Astrocyte of the spinal cord (primary cell): ENCODE measurements at regions not wholly inside any gene's neighbourhood (a gene's known extent, or its start where the extent isn't known, plus 50 kb on each side); places are given as distances from the start of the nearest gene placed in this dataset.

Experiments
- DNase-seq: peaks from one replicate; pipeline ENCODE4 v3.0.0; 2011; ENCODE audit warnings: low read depth, low spot score
- H3K4me3 ChIP-seq: 2 replicates; pipeline ENCODE4 v1.5.1; 2011; ENCODE audit warnings: low read depth, mild to moderate bottlenecking, low read length, moderate library complexity
- in situ Hi-C: cut with HindIII; loops from 2 replicates; pipeline ENCODE4 v1.10.0; 2017; ENCODE audit warnings: low sequenced_read_pairs
- TF ChIP-seq, protein P1 (sequence below): IDR thresholded peaks from 2 replicates; pipeline ENCODE4 v1.5.1; 2012; ENCODE audit warnings: low read depth, mild to moderate bottlenecking, low read length, inconsistent platforms

DNA sequence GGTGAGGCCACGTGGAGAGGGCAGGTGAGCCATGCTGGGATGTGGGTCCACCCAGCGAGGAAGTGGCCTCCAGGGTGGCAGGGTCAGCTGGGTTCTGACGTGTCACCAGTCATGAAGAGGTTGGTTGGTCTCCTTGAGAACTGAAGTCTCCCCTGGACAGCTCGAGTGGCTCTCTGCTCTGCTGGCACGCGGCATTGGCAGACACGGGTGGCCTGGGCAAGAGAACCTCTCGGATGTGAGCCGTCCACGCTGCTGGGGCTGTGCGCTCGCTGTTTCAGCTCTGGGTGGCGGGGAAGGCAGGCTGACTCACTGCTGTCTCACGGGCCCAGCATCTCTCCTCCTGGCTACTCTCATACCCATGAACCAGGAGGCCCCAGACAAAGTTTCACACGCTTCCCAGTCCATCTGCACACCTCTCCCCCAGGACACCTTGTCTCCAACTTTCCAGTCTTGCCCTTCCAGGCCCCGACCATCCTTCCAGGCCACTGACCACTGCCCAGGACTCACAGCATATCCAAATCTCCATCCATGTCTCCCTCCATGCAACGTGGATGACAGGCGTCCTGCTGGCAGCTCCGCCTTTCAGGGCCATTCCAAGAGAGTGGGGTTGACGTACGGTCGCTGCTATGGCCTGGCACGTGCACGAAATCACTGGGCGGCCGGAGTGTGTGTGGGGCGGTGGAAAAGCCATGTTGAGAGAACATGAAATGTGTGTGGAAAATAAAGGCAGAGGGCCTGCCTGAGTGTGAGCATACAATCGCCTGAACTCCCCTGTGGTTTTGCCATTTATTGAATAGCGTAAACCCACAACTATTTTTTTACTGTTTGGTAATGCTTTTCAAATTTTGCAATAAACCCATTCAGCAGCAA, 145.0 kb upstream of the COL5A1 start:
- in situ Hi-C loops: no loop called here
- H3K4me3 ChIP-seq: no peak overlapping the region
- peak; percentile 66 for DNase-seq
- TF ChIP-seq, protein P1, sequence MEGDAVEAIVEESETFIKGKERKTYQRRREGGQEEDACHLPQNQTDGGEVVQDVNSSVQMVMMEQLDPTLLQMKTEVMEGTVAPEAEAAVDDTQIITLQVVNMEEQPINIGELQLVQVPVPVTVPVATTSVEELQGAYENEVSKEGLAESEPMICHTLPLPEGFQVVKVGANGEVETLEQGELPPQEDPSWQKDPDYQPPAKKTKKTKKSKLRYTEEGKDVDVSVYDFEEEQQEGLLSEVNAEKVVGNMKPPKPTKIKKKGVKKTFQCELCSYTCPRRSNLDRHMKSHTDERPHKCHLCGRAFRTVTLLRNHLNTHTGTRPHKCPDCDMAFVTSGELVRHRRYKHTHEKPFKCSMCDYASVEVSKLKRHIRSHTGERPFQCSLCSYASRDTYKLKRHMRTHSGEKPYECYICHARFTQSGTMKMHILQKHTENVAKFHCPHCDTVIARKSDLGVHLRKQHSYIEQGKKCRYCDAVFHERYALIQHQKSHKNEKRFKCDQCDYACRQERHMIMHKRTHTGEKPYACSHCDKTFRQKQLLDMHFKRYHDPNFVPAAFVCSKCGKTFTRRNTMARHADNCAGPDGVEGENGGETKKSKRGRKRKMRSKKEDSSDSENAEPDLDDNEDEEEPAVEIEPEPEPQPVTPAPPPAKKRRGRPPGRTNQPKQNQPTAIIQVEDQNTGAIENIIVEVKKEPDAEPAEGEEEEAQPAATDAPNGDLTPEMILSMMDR: no peak

GRCh38 chr9:134497283-134497860, 144.2 kb upstream of the COL5A1 start:
- no peak for DNase-seq
- in situ Hi-C loops: no loop called here
- TF ChIP-seq, protein P1: no peak
- H3K4me3 ChIP-seq: no peak overlapping the region

DNA sequence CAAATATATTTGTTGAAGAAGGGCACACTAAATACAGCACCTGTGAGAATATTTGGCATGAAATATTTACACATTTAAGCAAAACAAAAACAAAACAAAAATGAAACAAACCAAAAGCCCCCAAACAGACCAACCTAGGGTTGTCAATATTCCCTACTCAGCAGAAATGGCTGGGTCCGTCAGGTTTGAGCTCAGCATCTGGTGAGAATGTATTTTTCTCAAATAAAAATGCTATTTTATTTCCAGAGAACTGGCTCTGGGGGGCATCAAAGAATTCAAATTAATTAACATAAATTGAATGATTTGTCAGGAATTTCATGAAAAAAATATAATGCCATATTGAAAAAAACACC, 142.8 kb upstream of the COL5A1 start:
- H3K4me3 ChIP-seq: no peak overlapping the region
- no peak for DNase-seq
- in situ Hi-C loops: no loop called here
- TF ChIP-seq, protein P1: no peak

DNA sequence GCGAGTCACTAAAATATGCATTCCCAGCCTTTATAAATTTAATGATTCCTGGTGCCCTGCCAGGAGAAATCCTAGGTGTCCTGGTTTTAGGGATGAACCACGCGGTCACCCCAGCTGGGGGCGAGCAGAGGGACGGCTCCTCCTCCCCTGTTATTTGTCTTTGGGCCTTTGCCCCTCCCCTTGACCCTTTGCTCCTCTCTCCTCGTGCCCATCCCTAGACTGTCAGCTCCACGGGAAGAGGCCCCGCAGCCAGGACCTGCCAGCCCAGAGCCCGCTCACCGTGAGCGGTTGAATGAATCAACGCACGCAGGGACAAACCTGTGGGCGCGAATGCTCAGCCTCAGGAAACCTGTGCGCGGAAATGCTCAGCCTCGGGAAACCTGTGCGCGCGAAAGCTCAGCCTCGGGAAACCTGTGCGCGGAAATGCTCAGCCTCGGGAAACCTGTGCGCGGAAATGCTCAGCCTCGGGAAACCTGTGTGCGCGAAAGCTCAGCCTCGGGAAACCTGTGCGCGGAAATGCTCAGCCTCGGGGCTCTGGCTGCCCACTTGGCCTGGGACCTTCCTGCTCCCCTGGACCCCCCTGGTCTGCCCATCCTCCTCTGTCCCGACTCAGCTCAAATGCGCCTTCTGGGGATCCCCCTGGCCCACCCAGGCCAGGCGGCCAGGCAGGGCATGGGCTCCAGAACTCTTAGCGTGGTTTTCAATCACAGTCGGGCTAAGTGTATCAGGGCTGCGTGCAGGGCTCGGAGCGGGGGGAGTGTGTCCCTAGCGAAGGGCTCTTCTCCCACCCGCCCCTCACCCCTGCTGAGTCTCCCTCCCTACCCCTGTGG, 140.5 kb upstream of the COL5A1 start:
- peak; percentile 20 for DNase-seq
- in situ Hi-C loops: no loop called here
- no peak overlapping the region for H3K4me3 ChIP-seq
- TF ChIP-seq, protein P1: no peak

GRCh38 chr9:134501761-134502265, 139.8 kb upstream of the COL5A1 start:
- no peak for DNase-seq
- in situ Hi-C loops: no loop called here
- TF ChIP-seq, protein P1: no peak
- H3K4me3 ChIP-seq: no peak overlapping the region

DNA sequence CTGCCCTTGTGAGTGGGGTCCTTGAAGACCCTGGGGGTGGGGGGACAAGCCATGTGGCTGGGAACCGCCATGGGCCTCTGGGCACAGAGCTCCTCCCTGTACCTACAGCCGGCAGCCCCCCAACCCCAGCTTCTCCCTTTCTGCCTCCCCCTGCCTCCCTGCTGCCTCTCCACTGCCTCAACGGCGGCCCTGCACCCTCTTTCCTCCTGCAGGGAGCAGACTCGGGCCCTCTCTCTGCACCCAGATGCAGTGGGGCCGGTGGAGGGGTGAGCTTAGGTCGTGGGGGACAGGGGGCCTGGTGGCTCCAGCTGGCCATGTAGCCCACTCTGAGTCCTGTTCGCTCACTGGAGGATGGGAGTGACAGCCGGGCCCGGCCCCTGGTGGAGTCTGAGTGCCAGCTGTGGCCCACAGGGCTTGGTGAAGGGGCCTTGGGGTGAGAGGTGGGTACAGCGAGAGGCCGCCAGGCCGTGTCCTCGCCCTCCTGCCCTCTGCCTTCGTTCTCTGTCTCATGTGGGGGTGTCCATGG, 139.3 kb upstream of the COL5A1 start:
- in situ Hi-C loops: no loop called here
- DNase-seq: no peak
- TF ChIP-seq, protein P1: no peak
- H3K4me3 ChIP-seq: no peak overlapping the region
